Activated CD8-positive, alpha-beta T cell treated with anti-CD3 and anti-CD28 coated beads, Interleukin-2, amount 10 ng/mL, durations not matched to agents 7 days and 5 days (primary cell): ENCODE measurements at regions not wholly inside any gene's neighbourhood (a gene's known extent, or its start where the extent isn't known, plus 50 kb on each side); places are given as distances from the start of the nearest gene placed in this dataset.

Experiments used
- ATAC-seq: fragments of 150-1000 bp; cut with Tn5 transposase; one replicate; pipeline ENCODE4 v1.10.0; 2021; ENCODE audit warnings: moderate library complexity
- CTCF ChIA-PET: fragments of 350-600 bp; sonication (Branson Sonifier 250); formaldehyde crosslinking; loops from one replicate; lab custom pipeline; 2021; ENCODE audit warnings: antibody characterized with exemption; lab: Charles Lee
- POLR2A ChIA-PET: fragments of 350-600 bp; sonication (Branson Sonifier 250); formaldehyde crosslinking; loops from one replicate; lab custom pipeline; 2021; ENCODE audit warnings: antibody characterized with exemption; lab: Charles Lee
- DNase-seq: peaks from one replicate; pipeline ENCODE4 v3.0.0-alpha.2; 2020
- H3K27ac Mint-ChIP-seq: one replicate; pipeline ENCODE4 v1.8.0; 2021; ENCODE audit warnings: mild to moderate bottlenecking, mixed read lengths
- H3K27me3 Mint-ChIP-seq: one replicate; pipeline ENCODE4 v1.8.0; 2021; ENCODE audit warnings: low read depth, mixed read lengths
- H3K36me3 Mint-ChIP-seq: one replicate; pipeline ENCODE4 v1.8.0; 2021; ENCODE audit warnings: low read depth, mixed read lengths
- H3K4me1 Mint-ChIP-seq: one replicate; pipeline ENCODE4 v1.8.0; 2021; ENCODE audit warnings: low read depth, mixed read lengths
- H3K4me3 Mint-ChIP-seq: one replicate; pipeline ENCODE4 v1.8.0; 2021; ENCODE audit warnings: mild to moderate bottlenecking, mixed read lengths
- H3K9me3 Mint-ChIP-seq: one replicate; pipeline ENCODE4 v1.8.0; 2022; ENCODE audit warnings: mixed read lengths; ENCODE audit not compliant: insufficient read depth

GRCh38 chr2:136502660-136503059, 262.7 kb upstream of the THSD7B start:
- Mint-ChIP-seq H3K27me3 (no peaks in the 10 kb centered on the region), H3K27ac (no peak overlapping the region), H3K36me3 (no peaks in the 10 kb centered on the region), H3K4me3 (no peak overlapping the region), H3K4me1 (no peaks in the 10 kb centered on the region), H3K9me3 (no peaks in the 10 kb centered on the region)
- ATAC-seq (no peak), DNase-seq (no peak)
- ChIA-PET CTCF (no interaction called here), POLR2A (no interaction called here)

- Mint-ChIP-seq H3K4me1 (no peaks in the 10 kb centered on the region), H3K36me3 (no peaks in the 10 kb centered on the region), H3K27ac (no peak overlapping the region), H3K9me3 (no peaks in the 10 kb centered on the region), H3K4me3 (no peak overlapping the region), H3K27me3 (peaks cover 1% of the 10 kb centered on the region)
- no peak for DNase-seq
- ChIA-PET POLR2A (no interaction called here), CTCF (no interaction called here)
- ATAC-seq = no peak
Observed at GRCh38 chr2:136497709-136498108, 267.6 kb upstream of the THSD7B start.

- Mint-ChIP-seq H3K36me3 (no peaks in the 10 kb centered on the region), H3K27ac (no peak overlapping the region), H3K9me3 (no peaks in the 10 kb centered on the region), H3K4me1 (no peaks in the 10 kb centered on the region), H3K4me3 (no peak overlapping the region), H3K27me3 (peaks cover 1% of the 10 kb centered on the region)
- no peak for DNase-seq
- ATAC-seq = no peak
- ChIA-PET POLR2A (no interaction called here), CTCF (no interaction called here)
Observed at GRCh38 chr2:136496966-136497365, 268.4 kb upstream of the THSD7B start.

- POLR2A ChIA-PET = no interaction called here
- H3K9me3 Mint-ChIP-seq = no peaks in the 10 kb centered on the region
- no peak overlapping the region for H3K4me3 Mint-ChIP-seq
- CTCF ChIA-PET = no interaction called here
- no peaks in the 10 kb centered on the region for H3K4me1 Mint-ChIP-seq
- peaks cover 1% of the 10 kb centered on the region for H3K27me3 Mint-ChIP-seq
- no peak for ATAC-seq
- no peak overlapping the region for H3K27ac Mint-ChIP-seq
- no peak for DNase-seq
- H3K36me3 Mint-ChIP-seq = no peaks in the 10 kb centered on the region
Observed at GRCh38 chr2:136495636-136496035, 269.7 kb upstream of the THSD7B start.

GRCh38 chr2:136492901-136493300, 272.4 kb upstream of the THSD7B start:
- ATAC-seq = no peak
- CTCF ChIA-PET = no interaction called here
- Mint-ChIP-seq H3K27ac (no peak overlapping the region), H3K4me3 (no peak overlapping the region), H3K4me1 (no peaks in the 10 kb centered on the region), H3K27me3 (peaks cover 1% of the 10 kb centered on the region), H3K9me3 (no peaks in the 10 kb centered on the region), H3K36me3 (no peaks in the 10 kb centered on the region)
- DNase-seq = no peak
- POLR2A ChIA-PET = no interaction called here

- Mint-ChIP-seq H3K36me3 (no peaks in the 10 kb centered on the region), H3K4me3 (no peak overlapping the region), H3K9me3 (no peaks in the 10 kb centered on the region), H3K4me1 (no peaks in the 10 kb centered on the region), H3K27ac (no peak overlapping the region), H3K27me3 (peaks cover 4% of the 10 kb centered on the region)
- DNase-seq (no peak), ATAC-seq (no peak)
- ChIA-PET POLR2A (no interaction called here), CTCF (no interaction called here)
Observed at GRCh38 chr2:136490100-136490499, 275.2 kb upstream of the THSD7B start.

GRCh38 chr2:136487421-136487820, 277.9 kb upstream of the THSD7B start:
- no peaks in the 10 kb centered on the region for H3K9me3 Mint-ChIP-seq
- ATAC-seq = no peak
- no peak overlapping the region for H3K27ac Mint-ChIP-seq
- no peaks in the 10 kb centered on the region for H3K4me1 Mint-ChIP-seq
- H3K27me3 Mint-ChIP-seq = peaks cover 3% of the 10 kb centered on the region
- DNase-seq = no peak
- CTCF ChIA-PET = no interaction called here
- no peak overlapping the region for H3K4me3 Mint-ChIP-seq
- no peaks in the 10 kb centered on the region for H3K36me3 Mint-ChIP-seq
- POLR2A ChIA-PET = no interaction called here

- ChIA-PET POLR2A (no interaction called here), CTCF (no interaction called here)
- ATAC-seq (no peak), DNase-seq (no peak)
- Mint-ChIP-seq H3K27me3 (peaks cover 3% of the 10 kb centered on the region), H3K4me3 (no peak overlapping the region), H3K4me1 (no peaks in the 10 kb centered on the region), H3K9me3 (no peaks in the 10 kb centered on the region), H3K36me3 (no peaks in the 10 kb centered on the region), H3K27ac (no peak overlapping the region)
Observed at GRCh38 chr2:136486115-136486514, 279.2 kb upstream of the THSD7B start.

- Mint-ChIP-seq H3K27me3 (peaks cover 3% of the 10 kb centered on the region), H3K9me3 (peaks cover 5% of the 10 kb centered on the region), H3K4me3 (no peak overlapping the region), H3K36me3 (no peaks in the 10 kb centered on the region), H3K27ac (no peak overlapping the region), H3K4me1 (no peaks in the 10 kb centered on the region)
- ATAC-seq = no peak
- ChIA-PET POLR2A (no interaction called here), CTCF (no interaction called here)
- no peak for DNase-seq
Observed at GRCh38 chr2:136482966-136483365, 282.4 kb upstream of the THSD7B start.

GRCh38 chr2:136482006-136482405, 283.3 kb upstream of the THSD7B start:
- CTCF ChIA-PET = no interaction called here

GRCh38 chr2:136479696-136480095, 285.6 kb upstream of the THSD7B start:
- ATAC-seq (no peak), DNase-seq (no peak)
- Mint-ChIP-seq H3K27me3 (no peaks in the 10 kb centered on the region), H3K27ac (no peak overlapping the region), H3K4me1 (no peaks in the 10 kb centered on the region), H3K4me3 (no peak overlapping the region), H3K9me3 (peaks cover 5% of the 10 kb centered on the region), H3K36me3 (no peaks in the 10 kb centered on the region)
- POLR2A ChIA-PET = interaction anchor here (0.6 kb wide), 1 partner anchor 1679 kb away, joined by 3 read pairs; no protein-coding TSS in a partner anchor
- CTCF ChIA-PET = no interaction called here

More at GRCh38 chr2:136482006-136482405, 283.3 kb upstream of the THSD7B start:
- no peak overlapping the region for H3K4me3 Mint-ChIP-seq
- POLR2A ChIA-PET = no interaction called here
- no peaks in the 10 kb centered on the region for H3K4me1 Mint-ChIP-seq
- DNase-seq = no peak
- no peaks in the 10 kb centered on the region for H3K36me3 Mint-ChIP-seq
- no peak overlapping the region for H3K27ac Mint-ChIP-seq
- no peaks in the 10 kb centered on the region for H3K27me3 Mint-ChIP-seq
- no peak for ATAC-seq
- H3K9me3 Mint-ChIP-seq = peaks cover 5% of the 10 kb centered on the region

- H3K4me1 Mint-ChIP-seq = no peaks in the 10 kb centered on the region
- ChIA-PET CTCF (no interaction called here), POLR2A (no interaction called here)
- peaks cover 6% of the 10 kb centered on the region for H3K27me3 Mint-ChIP-seq
- H3K4me3 Mint-ChIP-seq = no peak overlapping the region
- ATAC-seq (no peak), DNase-seq (no peak)
- no peaks in the 10 kb centered on the region for H3K9me3 Mint-ChIP-seq
- H3K36me3 Mint-ChIP-seq = no peaks in the 10 kb centered on the region
- no peak overlapping the region for H3K27ac Mint-ChIP-seq
Observed at GRCh38 chr2:136468799-136469369, 296.5 kb upstream of the THSD7B start.

- Mint-ChIP-seq H3K9me3 (no peaks in the 10 kb centered on the region), H3K4me1 (no peaks in the 10 kb centered on the region), H3K4me3 (no peak overlapping the region), H3K27me3 (peaks cover 28% of the 10 kb centered on the region), H3K27ac (no peak overlapping the region), H3K36me3 (no peaks in the 10 kb centered on the region)
- ATAC-seq (no peak), DNase-seq (no peak)
- ChIA-PET POLR2A (no interaction called here), CTCF (no interaction called here)
Observed at GRCh38 chr2:136452528-136452927, 312.8 kb upstream of the THSD7B start.
